ENCODE measurements at regions not wholly inside any gene's neighbourhood (a gene's known extent, or its start where the extent isn't known, plus 50 kb on each side); places are given as distances from the start of the nearest gene placed in this dataset.

DNA sequence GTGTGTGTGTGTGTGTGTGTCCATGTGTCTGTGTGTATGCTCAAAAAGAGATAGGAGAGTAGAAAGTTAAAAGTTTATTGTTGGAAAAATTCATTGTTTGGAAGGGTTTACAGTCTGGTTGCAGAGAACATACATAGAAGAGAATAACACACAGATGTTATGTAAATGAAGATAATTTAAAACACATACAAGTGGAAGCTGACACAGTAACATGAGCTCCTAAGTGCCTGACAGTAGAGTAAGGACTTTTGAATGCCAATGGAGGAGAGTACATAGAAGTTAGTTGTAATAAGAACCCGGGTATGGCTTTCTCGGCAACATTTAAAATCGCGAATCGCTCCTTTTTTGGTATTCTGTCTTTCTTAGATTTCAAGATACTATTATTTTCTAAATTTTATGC, 137.0 kb upstream of the FANCL start:
- TF ChIP-seq, protein P1, sequence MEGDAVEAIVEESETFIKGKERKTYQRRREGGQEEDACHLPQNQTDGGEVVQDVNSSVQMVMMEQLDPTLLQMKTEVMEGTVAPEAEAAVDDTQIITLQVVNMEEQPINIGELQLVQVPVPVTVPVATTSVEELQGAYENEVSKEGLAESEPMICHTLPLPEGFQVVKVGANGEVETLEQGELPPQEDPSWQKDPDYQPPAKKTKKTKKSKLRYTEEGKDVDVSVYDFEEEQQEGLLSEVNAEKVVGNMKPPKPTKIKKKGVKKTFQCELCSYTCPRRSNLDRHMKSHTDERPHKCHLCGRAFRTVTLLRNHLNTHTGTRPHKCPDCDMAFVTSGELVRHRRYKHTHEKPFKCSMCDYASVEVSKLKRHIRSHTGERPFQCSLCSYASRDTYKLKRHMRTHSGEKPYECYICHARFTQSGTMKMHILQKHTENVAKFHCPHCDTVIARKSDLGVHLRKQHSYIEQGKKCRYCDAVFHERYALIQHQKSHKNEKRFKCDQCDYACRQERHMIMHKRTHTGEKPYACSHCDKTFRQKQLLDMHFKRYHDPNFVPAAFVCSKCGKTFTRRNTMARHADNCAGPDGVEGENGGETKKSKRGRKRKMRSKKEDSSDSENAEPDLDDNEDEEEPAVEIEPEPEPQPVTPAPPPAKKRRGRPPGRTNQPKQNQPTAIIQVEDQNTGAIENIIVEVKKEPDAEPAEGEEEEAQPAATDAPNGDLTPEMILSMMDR (IDR thresholded peaks at IDR 0.05; ENCODE audit: insufficient read depth, low read length, poor library complexity, severe bottlenecking): no peak
- no peak for TF ChIP-seq EZH2phosphoT487 (conservative IDR thresholded peaks at IDR 0.05; ENCODE audit: low read length)
